ENCODE measurements at regions not wholly inside any gene's neighbourhood (a gene's known extent, or its start where the extent isn't known, plus 50 kb on each side); places are given as distances from the start of the nearest gene placed in this dataset.

- no peak for DNase-seq
- H3K36me3 ChIP-seq, result no peaks in the 10 kb centered on the region
- H3K4me3 ChIP-seq, result no peak overlapping the region
- H3K27ac ChIP-seq, result no peak overlapping the region
- no peaks in the 10 kb centered on the region for H3K27me3 ChIP-seq
- no peaks in the 10 kb centered on the region for H3K9me3 ChIP-seq
- TF ChIP-seq CTCF (IDR thresholded peaks at IDR 0.05) (no peak), POLR2A (IDR thresholded peaks at IDR 0.05) (no peak)
- intact Hi-C loops (cut with DNase I; ENCODE audit: low total_unique reads), result no loop called here
- no peaks in the 10 kb centered on the region for H3K4me1 ChIP-seq
Observed at GRCh38 chr13:111549464-111549863, 229.0 kb downstream of the TEX29 start.

- Histone ChIP-seq H3K4me3 (no peak overlapping the region), H3K36me3 (no peaks in the 10 kb centered on the region), H3K27ac (no peak overlapping the region), H3K9me3 (no peaks in the 10 kb centered on the region), H3K4me1 (no peaks in the 10 kb centered on the region), H3K27me3 (no peaks in the 10 kb centered on the region)
- TF ChIP-seq CTCF (IDR thresholded peaks at IDR 0.05) (no peak), POLR2A (IDR thresholded peaks at IDR 0.05) (no peak)
- intact Hi-C loops (cut with DNase I; ENCODE audit: low total_unique reads), result no loop called here
- no peak for DNase-seq
Observed at GRCh38 chr13:111550062-111550461, 229.6 kb downstream of the TEX29 start.

- Histone ChIP-seq H3K27me3 (no peaks in the 10 kb centered on the region), H3K36me3 (no peaks in the 10 kb centered on the region), H3K27ac (no peak overlapping the region), H3K9me3 (no peaks in the 10 kb centered on the region), H3K4me1 (no peaks in the 10 kb centered on the region), H3K4me3 (no peak overlapping the region)
- no peak for DNase-seq
- TF ChIP-seq POLR2A (IDR thresholded peaks at IDR 0.05) (no peak), CTCF (IDR thresholded peaks at IDR 0.05) (no peak)
- intact Hi-C loops (cut with DNase I; ENCODE audit: low total_unique reads), result no loop called here
Observed at GRCh38 chr13:111551204-111551820, 230.9 kb downstream of the TEX29 start.

- DNase-seq, result no peak
- intact Hi-C loops (cut with DNase I; ENCODE audit: low total_unique reads), result no loop called here
- no peaks in the 10 kb centered on the region for H3K9me3 ChIP-seq
- H3K4me3 ChIP-seq, result no peak overlapping the region
- no peaks in the 10 kb centered on the region for H3K4me1 ChIP-seq
- no peaks in the 10 kb centered on the region for H3K36me3 ChIP-seq
- H3K27ac ChIP-seq, result no peak overlapping the region
- TF ChIP-seq CTCF (IDR thresholded peaks at IDR 0.05) (no peak), POLR2A (IDR thresholded peaks at IDR 0.05) (no peak)
- no peaks in the 10 kb centered on the region for H3K27me3 ChIP-seq
Observed at GRCh38 chr13:111552891-111553655, 232.6 kb downstream of the TEX29 start.

- no peak overlapping the region for H3K27ac ChIP-seq
- H3K36me3 ChIP-seq, result no peaks in the 10 kb centered on the region
- no peaks in the 10 kb centered on the region for H3K27me3 ChIP-seq
- intact Hi-C loops (cut with DNase I; ENCODE audit: low total_unique reads), result no loop called here
- no peak for TF ChIP-seq CTCF (IDR thresholded peaks at IDR 0.05)
- TF ChIP-seq POLR2A (IDR thresholded peaks at IDR 0.05), result no peak
- no peaks in the 10 kb centered on the region for H3K4me1 ChIP-seq
- no peak for DNase-seq
- no peaks in the 10 kb centered on the region for H3K9me3 ChIP-seq
- H3K4me3 ChIP-seq, result no peak overlapping the region
Observed at GRCh38 chr13:111554539-111555267, 234.3 kb downstream of the TEX29 start.

Measured in uterus (tissue), 3 donors.